Head of caudate nucleus (tissue), 42 donors: ENCODE measurements at regions not wholly inside any gene's neighbourhood (a gene's known extent, or its start where the extent isn't known, plus 50 kb on each side); places are given as distances from the start of the nearest gene placed in this dataset.
"Not testable (repeated sequence)": the region's sequence is repeated elsewhere in the genome, so short reads cannot be mapped to it uniquely, and the experiment has no call there.

Experiments used
- DNase-seq, 42 donors: peaks; one replicate each; pipeline versions ENCODE4 v3.0.0 to v3.0.0-alpha.2; 2020 to 2021; ENCODE audit warnings: mixed read lengths in 7 of 42
- intact Hi-C: fragments of 100-400 bp; cut with DNase I; formaldehyde crosslinking; loops from one replicate; pipeline ENCODE4 v1.15.0; 2022

- DNase-seq: no peak
- intact Hi-C loops: no loop called here
These were observed 229.7 kb downstream of the TTC6 start for GRCh38 chr14:37824939-37825712.

DNA sequence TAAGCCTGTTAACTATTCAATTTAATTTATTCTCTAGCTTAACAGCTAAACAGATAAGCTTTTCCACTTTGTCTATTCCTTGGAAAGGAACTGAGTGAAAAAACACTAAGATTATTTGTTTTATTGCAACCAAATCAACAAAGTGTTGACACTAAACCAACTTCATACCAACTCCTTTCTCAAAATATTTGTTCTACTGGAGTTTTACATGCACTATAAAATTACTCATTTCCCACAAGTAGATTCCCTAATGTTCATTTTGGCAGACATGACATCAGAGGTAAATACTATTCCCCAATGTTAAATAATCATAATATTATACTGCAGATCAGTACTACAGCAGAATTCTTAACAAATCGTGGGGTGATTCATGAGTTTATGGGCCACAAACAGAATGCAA lies 231.4 kb downstream of the TTC6 start:
- intact Hi-C loops: no loop called here
- DNase-seq: no peak

- intact Hi-C loops: no loop called here
- no peak for DNase-seq
These were observed 234.8 kb downstream of the TTC6 start for GRCh38 chr14:37830271-37830670.

DNA sequence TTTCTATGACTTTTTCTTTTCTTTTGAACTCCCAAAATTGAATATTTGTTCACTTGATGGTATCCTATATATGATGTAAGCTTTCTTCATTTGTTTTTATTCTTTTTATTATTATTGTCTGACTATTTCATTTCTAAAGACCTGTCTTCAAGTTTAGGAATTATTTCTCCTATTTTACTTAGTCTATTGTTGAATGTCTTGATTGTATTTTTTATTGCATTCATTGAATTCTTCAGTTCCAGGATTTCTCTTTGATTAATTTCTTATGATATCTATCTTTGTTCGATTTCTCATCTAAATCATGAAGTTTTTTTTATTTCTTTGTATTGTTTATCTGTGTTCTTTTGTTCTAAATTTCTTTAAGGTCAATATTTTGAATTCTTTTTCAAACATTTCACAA lies 238.8 kb downstream of the TTC6 start:
- DNase-seq: no peak
- intact Hi-C loops: no loop called here

- intact Hi-C loops: not testable (repeated sequence)
These were observed 243.3 kb downstream of the TTC6 start for GRCh38 chr14:37838778-37839177.

DNA sequence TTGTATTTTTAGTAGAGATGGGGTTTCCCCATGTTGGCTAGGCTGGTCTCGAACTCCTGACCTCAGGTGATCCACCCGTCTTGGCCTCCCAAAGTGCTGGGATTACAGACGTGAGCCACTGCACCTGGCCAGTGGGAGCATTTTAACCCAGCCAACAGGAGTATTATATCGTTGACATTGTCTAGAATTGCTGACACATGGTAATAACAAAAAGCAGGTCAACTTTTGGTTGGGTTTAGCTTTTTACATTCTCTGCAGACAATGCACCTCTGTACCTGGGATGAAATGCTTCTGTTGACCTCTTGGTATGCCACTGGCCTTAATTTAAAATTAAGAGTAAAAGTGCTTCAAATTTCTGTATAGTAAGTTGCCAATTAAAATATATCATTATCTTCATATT lies 245.6 kb downstream of the TTC6 start:
- DNase-seq, intact Hi-C loops: not testable (repeated sequence)

More at GRCh38 chr14:37838778-37839177, 243.3 kb downstream of the TTC6 start:
- DNase-seq: not testable (repeated sequence)

DNA sequence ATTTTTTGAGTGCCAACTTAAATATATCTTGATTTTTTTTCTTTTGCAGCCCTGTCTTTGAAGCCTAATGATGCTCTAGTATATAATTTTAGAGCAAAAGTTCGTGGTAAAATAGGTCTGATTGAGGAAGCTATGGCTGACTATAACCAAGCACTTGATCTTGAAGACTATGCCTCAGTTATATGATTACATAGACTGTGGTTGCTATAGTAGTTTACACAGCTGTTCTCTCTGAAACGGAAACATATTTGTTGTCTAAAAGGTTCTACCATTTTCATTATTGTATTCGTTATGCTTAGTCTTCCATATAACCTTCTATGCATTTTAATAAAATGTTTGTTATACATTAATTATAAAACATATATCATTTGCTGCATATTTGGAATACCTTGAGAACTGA lies 246.7 kb downstream of the TTC6 start:
- intact Hi-C loops: no loop called here
- DNase-seq: no peak

GRCh38 chr14:37843954-37844607 lies 248.7 kb downstream of the TTC6 start:
- no peak for DNase-seq
- intact Hi-C loops: no loop called here

GRCh38 chr14:37844614-37845013 lies 249.2 kb downstream of the TTC6 start:
- intact Hi-C loops: no loop called here
- no peak for DNase-seq

- intact Hi-C loops: no loop called here
These were observed 253.7 kb downstream of the TTC6 start for GRCh38 chr14:37848985-37849621.

GRCh38 chr14:37851054-37851453 lies 255.6 kb downstream of the TTC6 start:
- DNase-seq: no peak
- intact Hi-C loops: no loop called here

More at GRCh38 chr14:37848985-37849621, 253.7 kb downstream of the TTC6 start:
- no peak for DNase-seq

GRCh38 chr14:37855871-37856270 lies 260.4 kb downstream of the TTC6 start:
- intact Hi-C loops: no loop called here
- DNase-seq: no peak

DNA sequence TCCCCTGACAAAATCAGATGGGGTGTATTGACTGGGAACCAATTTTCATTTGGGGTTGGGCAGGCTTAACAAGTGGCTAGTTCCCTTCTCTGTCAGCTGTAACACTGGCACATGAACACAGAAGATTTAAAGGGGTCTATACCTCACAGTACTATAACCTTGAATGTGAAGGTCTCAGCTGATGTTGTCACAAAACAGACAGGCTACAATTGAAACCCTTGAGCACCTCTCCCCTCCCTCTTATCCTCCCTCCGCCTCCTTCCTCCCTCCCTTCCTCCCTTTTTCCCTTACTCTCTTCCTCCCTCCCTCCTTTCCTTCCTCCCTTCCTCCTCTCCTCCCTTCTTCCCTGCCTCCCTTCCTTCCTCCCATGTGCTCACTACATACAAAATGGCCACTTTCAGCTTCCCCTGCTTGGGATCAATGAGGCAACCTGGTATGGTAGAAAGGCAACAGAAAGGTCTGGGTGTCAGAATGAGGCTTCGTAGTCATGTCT lies 262.4 kb downstream of the TTC6 start:
- no peak for DNase-seq
- intact Hi-C loops: no loop called here

DNA sequence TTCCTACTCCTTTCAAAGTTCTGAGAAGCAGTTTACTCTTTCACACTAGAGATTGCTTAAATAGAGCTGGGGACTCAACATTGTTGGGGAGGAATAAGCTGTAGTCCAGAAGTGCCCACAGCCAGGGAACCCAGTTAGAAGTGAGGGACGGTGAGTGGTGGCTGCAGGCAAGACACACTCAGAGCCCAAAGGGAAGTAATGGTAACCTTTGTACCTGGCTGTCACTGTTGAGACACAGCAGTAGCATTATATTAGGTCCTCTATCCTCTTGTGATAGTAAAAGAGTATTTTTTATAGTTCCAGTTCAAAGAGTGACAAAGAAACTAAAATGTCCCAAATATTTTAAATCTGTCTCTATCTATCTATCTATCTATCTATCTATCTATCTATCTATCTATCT lies 263.3 kb downstream of the TTC6 start:
- DNase-seq: no peak

DNA sequence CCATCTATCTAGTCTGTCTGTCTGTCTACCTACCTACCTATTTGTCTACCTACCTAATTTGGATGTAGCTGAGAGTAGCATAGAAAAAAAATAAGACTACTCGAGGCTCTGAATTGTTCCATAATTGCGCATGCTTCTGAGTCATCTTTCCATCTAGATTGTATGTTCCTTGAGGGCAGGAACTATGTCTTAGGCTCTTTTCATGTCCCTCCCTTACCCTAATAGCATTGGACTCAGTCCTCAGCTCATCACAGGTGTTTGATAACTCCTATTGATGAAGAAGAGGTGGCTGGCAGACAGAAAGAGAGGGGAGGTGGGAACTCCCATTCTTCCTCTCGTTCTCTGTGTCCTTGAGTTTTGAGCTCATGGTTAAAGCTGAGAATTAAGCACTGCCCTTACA lies 263.7 kb downstream of the TTC6 start:
- intact Hi-C loops: no loop called here
- no peak for DNase-seq

More for the DNA sequence above, 263.3 kb downstream of the TTC6 start:
- intact Hi-C loops: no loop called here

DNA sequence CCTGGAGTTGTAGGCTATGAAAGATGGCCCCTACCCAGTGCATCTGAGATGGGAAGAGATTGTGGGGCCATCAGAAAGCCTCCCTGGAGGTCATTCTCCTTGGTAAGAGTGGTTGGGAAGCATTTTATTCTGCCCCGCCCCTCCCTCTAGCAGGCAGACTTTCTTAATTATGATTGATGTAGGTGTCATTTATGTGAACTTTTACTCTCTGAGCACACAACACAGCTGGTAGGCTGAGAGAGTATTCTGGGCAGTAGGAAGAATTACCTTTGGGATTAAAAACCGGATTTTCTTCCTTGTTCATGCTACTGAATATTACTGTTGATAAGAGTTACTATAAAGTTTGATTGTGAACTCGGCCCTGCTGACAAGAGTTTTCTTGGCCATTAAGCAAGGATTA lies 266.8 kb downstream of the TTC6 start:
- intact Hi-C loops: no loop called here

GRCh38 chr14:37864128-37864527 lies 268.7 kb downstream of the TTC6 start:
- DNase-seq: no peak
- intact Hi-C loops: no loop called here

More for the DNA sequence above, 266.8 kb downstream of the TTC6 start:
- DNase-seq: no peak

- DNase-seq: no peak
These were observed 269.7 kb downstream of the TTC6 start for GRCh38 chr14:37864861-37865718.

More at GRCh38 chr14:37864861-37865718, 269.7 kb downstream of the TTC6 start:
- intact Hi-C loops: no loop called here
